ENCODE measurements at regions not wholly inside any gene's neighbourhood (a gene's known extent, or its start where the extent isn't known, plus 50 kb on each side); places are given as distances from the start of the nearest gene placed in this dataset.

DNA sequence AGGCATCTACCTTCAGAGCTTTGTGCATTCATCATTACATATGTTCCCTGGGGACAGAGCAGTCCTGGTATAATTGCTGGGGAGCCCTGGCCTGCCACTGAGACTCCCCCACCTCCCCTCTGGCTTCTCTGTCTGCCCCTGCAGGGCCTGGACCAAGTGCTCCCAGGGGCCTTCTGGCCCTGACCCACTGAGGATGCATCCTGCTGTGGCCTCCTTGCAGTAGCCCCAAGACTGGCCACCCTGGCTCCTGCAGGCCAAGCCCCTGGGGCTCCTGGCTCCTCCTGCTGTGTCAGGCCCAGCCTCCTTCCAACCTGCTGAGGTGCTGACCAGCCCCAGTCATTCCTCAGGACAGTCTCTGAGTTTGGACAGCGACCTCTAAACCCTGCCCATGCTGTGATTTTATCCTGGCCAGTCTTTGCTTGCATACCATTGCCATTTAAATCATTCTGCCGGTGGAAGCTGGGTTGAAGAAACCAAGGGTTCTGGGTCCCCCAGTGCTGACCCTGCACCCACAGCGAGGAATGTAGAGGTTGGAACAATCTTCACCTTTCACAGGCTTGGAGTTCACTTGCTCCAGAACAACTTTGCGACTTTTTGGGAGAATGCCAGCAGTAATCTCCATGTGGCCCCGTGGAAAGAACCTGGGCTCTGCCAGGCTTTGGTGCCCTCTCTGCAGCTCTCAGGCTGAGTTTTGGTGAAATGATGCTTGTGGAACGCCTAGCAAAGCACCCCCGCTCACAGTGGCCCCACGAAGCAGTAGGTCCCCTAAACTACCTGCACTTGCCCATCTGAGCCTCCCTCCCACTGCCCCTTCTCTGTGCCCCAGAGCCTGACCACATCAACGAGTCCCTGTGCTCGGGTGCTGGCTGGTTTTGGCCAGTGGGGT lies 167.3 kb upstream of the GLI2 start:
- WGBS (ENCODE audit: low lambda C conversion rate), result 6% methylated on average over 9 of the region's 10 CpGs

DNA sequence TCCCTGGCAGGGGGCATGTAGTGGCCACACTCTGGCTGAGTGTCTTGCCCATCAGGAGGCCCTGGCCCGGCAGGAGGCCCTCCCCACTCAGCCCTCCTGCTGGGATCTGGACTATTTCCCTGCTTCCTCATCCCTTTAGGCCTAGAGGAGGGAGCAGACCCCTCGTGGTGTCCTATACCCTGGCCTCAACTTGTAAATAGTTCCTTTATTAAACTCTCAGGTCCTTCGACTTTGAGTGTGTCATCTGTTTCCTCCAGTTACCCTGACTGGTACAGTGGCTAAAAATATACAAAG lies 166.7 kb upstream of the GLI2 start:
- Histone ChIP-seq H3K36me3 (replicated peaks in 1 of 2; ENCODE audit: control insufficient read depth in 1 of 2, insufficient read depth in 2 of 2, low read length in 2 of 2) (no peaks in the 10 kb centered on the region), H2AFZ (ENCODE audit: low read length) (no peak overlapping the region), H3K9ac (ENCODE audit: insufficient read depth, low read depth, low read length) (no peak overlapping the region), H3K4me2 (ENCODE audit: low read depth, low read length) (no peak overlapping the region), H3K27ac (ENCODE audit: extremely low read length, insufficient read depth, low read length) (no peak overlapping the region), H3K9me3 (ENCODE audit: low read length) (no peaks in the 10 kb centered on the region), H3K4me3 (replicated peaks in 1 of 3; ENCODE audit: insufficient read depth in 1 of 3, low read depth in 2 of 3, low read length in 3 of 3) (no peak overlapping the region), H3K79me2 (ENCODE audit: insufficient read depth, low read length) (no peaks in the 10 kb centered on the region), H3K27me3 (ENCODE audit: control insufficient read depth in 1 of 2, insufficient read depth in 2 of 2, low read length in 2 of 2) (peaks cover 36 to 89% of the 10 kb centered on the region in 2 experiments), H4K20me1 (ENCODE audit: insufficient read depth, low read length) (peaks cover 6% of the 10 kb centered on the region; the same call in 1 of the 2 replicates), H3K4me1 (ENCODE audit: insufficient read depth, low read length) (peaks cover 48% of the 10 kb centered on the region)
- no TSS peak for BruUV-seq (replicated peaks)
- DNase-seq (ENCODE audit: low spot score) (no peak), ATAC-seq (no peak), FAIRE-seq (no peak)
- POLR2A ChIA-PET, result no interaction called here
- in situ Hi-C loops (cut with HindIII; ENCODE audit: extremely low pct_ligation_motif_present, low pct_unique_long_range_greater_than_20kb) (no loop called here), intact Hi-C loops (cut with micrococcal nuclease; ENCODE audit: unreplicated experiment) (loop anchor here (10.0 kb wide), 1 partner anchor 314 kb away; the partner anchor contains the start of gene RALB)
- CTCF ChIA-PET (ENCODE audit: low intra/inter-chr PET ratio, low total read pairs), result no interaction called here
- TF ChIP-seq ZNF672 (CRISPR knock-in tag; IDR thresholded peaks at IDR 0.05), result no peak
- no peak for TF ChIP-seq SOX13 (IDR thresholded peaks at IDR 0.05)
- no peak for TF ChIP-seq SOX13 (CRISPR knock-in tag; conservative IDR thresholded peaks at IDR 0.05 in 1 of 2, IDR thresholded peaks at IDR 0.05 in 1 of 2)
- TF ChIP-seq, protein P1, sequence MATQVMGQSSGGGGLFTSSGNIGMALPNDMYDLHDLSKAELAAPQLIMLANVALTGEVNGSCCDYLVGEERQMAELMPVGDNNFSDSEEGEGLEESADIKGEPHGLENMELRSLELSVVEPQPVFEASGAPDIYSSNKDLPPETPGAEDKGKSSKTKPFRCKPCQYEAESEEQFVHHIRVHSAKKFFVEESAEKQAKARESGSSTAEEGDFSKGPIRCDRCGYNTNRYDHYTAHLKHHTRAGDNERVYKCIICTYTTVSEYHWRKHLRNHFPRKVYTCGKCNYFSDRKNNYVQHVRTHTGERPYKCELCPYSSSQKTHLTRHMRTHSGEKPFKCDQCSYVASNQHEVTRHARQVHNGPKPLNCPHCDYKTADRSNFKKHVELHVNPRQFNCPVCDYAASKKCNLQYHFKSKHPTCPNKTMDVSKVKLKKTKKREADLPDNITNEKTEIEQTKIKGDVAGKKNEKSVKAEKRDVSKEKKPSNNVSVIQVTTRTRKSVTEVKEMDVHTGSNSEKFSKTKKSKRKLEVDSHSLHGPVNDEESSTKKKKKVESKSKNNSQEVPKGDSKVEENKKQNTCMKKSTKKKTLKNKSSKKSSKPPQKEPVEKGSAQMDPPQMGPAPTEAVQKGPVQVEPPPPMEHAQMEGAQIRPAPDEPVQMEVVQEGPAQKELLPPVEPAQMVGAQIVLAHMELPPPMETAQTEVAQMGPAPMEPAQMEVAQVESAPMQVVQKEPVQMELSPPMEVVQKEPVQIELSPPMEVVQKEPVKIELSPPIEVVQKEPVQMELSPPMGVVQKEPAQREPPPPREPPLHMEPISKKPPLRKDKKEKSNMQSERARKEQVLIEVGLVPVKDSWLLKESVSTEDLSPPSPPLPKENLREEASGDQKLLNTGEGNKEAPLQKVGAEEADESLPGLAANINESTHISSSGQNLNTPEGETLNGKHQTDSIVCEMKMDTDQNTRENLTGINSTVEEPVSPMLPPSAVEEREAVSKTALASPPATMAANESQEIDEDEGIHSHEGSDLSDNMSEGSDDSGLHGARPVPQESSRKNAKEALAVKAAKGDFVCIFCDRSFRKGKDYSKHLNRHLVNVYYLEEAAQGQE (IDR thresholded peaks at IDR 0.05; ENCODE audit: borderline replicate concordance in 1 of 2, low read depth in 1 of 2, low read length in 2 of 2), result no peak
- no peak for TF ChIP-seq PLRG1 (conservative IDR thresholded peaks at IDR 0.05)
- 7% methylated on average over 3 of the region's 3 CpGs for WGBS (ENCODE audit: low lambda C conversion rate)

More for the DNA sequence above, 167.3 kb upstream of the GLI2 start:
- Histone ChIP-seq H3K4me2 (ENCODE audit: low read depth, low read length) (no peak overlapping the region), H3K79me2 (ENCODE audit: insufficient read depth, low read length) (no peaks in the 10 kb centered on the region), H3K27me3 (ENCODE audit: control insufficient read depth in 1 of 2, insufficient read depth in 2 of 2, low read length in 2 of 2) (peaks cover 35 to 89% of the 10 kb centered on the region in 2 experiments), H3K9me3 (ENCODE audit: low read length) (no peaks in the 10 kb centered on the region), H3K4me3 (replicated peaks in 1 of 3; ENCODE audit: insufficient read depth in 1 of 3, low read depth in 2 of 3, low read length in 3 of 3) (no peak overlapping the region), H3K9ac (ENCODE audit: insufficient read depth, low read depth, low read length) (no peak overlapping the region), H3K4me1 (ENCODE audit: insufficient read depth, low read length) (peaks cover 54% of the 10 kb centered on the region), H4K20me1 (ENCODE audit: insufficient read depth, low read length) (peaks cover 6% of the 10 kb centered on the region; the same call in 1 of the 2 replicates), H2AFZ (ENCODE audit: low read length) (no peak overlapping the region), H3K27ac (ENCODE audit: extremely low read length, insufficient read depth, low read length) (no peak overlapping the region), H3K36me3 (replicated peaks in 1 of 2; ENCODE audit: control insufficient read depth in 1 of 2, insufficient read depth in 2 of 2, low read length in 2 of 2) (no peaks in the 10 kb centered on the region)
- TF ChIP-seq ARHGAP35 (CRISPR knock-in tag; IDR thresholded peaks at IDR 0.05; ENCODE audit: borderline replicate concordance) (no peak), BORCS8-MEF2B (CRISPR knock-in tag; IDR thresholded peaks at IDR 0.05) (no peak), NONO (IDR thresholded peaks at IDR 0.05) (no peak), NONO (CRISPR knock-in tag; conservative IDR thresholded peaks at IDR 0.05) (no peak), ZFP1 (CRISPR knock-in tag; IDR thresholded peaks at IDR 0.05) (no peak), CENPT (CRISPR knock-in tag; IDR thresholded peaks at IDR 0.05; ENCODE audit: low read depth) (no peak)
- DNase-seq (ENCODE audit: low spot score) (no peak), ATAC-seq (no peak), FAIRE-seq (no peak)
- ChIA-PET POLR2A (no interaction called here), CTCF (ENCODE audit: low intra/inter-chr PET ratio, low total read pairs) (no interaction called here)
- no TSS peak for BruUV-seq (replicated peaks)
- intact Hi-C loops (cut with micrococcal nuclease; ENCODE audit: unreplicated experiment) (loop anchor here (10.0 kb wide), 1 partner anchor 314 kb away; the partner anchor contains the start of gene RALB), in situ Hi-C loops (cut with HindIII; ENCODE audit: extremely low pct_ligation_motif_present, low pct_unique_long_range_greater_than_20kb) (no loop called here)
